Embryonic facial prominence (tissue), 1 donor: ENCODE measurements at regions not wholly inside any gene's neighbourhood (a gene's known extent, or its start where the extent isn't known, plus 50 kb on each side); places are given as distances from the start of the nearest gene placed in this dataset.

Source experiments
- DNase-seq: peaks from one replicate; pipeline ENCODE4 v3.0.0-alpha.2; 2016; ENCODE audit errors: extremely low spot score

DNA sequence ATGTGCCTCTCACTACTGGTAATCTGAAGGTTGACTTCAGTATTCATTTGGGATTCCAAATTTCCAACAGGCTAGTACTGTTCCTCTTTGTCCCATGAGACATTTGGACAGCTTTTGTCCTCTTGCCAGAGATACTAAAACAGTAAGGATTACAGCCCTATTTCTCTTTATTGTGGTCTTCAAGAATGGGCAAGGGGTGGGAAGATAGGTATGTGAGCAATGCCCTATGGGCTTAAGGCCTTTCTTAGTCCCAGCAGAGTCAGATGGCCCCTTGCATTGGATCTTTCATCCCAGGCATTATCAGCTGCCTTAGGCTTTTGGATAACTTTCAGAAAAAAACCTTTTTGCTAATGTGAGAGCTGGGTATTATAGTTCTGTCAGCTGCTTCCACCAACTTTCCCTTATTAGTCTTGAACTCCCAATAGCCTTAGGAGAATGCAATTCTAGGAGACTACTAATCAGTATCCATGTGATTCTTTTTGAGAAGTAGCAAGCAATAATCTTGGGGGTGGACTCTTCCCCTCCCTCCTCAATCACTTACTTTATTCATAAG is 361.1 kb upstream of the NUDT12 start:
- no peak for DNase-seq

- no peak for DNase-seq
Measured at GRCh38 chr5:103919506-103919905, 356.9 kb upstream of the NUDT12 start.

DNA sequence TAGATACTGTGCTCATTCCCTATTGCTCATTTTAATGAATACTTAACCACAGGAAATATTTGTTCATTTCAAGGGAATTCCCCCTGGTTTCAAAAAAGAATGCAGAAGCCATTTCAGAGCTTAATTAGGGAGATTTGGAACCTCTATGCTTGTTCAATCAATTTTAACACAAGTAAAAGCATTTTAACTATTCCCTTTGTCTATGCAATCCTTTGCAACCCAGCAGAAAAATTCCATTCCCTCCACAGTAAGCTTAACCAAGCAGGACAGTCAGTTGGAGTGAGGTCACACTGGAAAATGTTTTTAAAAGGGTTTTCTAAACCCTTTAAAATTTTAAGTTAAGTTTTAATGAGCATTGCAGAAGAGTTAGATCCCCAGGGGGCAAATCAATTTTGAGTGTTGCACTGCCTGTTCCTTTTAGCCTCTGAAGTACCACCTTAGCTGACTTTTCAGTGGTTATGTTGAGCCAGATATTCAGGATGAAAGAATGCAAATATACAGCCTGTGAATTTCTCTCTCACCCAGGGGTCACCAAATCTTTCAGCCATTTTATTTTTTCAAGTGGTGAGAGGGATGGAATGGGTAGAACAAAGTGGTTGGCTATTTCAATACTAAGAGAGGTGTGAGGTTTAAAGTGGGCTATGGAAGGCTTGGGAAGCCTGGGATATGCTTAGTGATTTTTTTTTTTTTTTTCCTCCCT is 356.2 kb upstream of the NUDT12 start:
- DNase-seq, result no peak

GRCh38 chr5:103915081-103915480 is 352.5 kb upstream of the NUDT12 start:
- no peak for DNase-seq

DNA sequence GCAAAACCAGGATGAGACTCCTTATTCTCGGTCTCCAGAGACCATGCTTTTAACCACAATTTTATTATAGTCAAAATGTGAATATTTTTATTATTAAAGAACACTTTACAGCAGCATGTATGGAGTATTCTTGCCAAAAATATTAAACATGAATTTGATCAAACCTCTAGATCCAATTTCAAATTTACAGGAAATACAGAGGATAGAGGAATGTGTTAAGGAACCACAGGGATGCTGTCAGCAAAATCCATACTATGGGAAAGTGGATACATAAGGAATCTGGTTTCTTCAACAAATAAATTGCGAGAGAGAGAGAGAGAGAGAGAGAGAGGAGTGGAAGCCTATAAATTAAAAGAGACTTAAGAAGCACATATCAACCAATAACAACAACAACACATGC is 348.2 kb upstream of the NUDT12 start:
- no peak for DNase-seq

DNA sequence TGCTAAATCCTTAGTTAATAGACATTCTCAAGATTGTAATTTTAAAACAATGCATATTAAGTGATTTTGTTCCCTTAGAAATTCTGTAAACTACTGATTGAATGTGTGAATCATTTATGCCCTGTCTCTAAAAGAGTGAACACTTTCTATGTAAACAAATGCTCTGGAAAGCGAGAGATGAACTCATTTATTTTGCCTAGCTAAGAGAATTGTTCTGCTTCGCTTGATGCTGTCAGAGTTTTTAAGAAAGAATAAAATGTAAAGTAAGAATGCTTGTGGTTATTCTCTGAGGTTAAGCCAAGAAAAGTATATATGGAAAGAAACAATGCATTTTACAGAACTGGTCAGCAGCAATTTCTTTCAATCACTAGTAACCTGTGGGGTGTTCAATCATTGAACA is 347.4 kb upstream of the NUDT12 start:
- DNase-seq, result no peak

DNA sequence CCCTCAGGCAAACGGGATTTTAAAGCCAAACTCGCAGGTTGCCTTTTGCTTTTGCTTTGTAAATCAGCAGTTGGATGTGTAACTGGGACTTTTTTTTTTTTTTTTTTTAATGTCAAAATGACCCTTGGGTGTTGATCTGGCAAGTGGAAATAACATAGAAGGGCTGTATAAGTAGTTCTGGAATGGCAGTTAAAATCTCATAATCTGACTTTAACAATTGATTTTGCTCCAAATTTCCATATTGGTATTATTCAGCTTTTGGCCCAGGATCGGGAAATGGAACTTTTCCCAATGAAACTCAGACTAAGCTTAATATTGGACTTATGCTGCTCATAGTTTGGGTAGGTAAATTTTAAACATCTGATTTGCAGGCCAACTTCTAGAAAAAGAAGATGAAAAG is 346.8 kb upstream of the NUDT12 start:
- DNase-seq, result no peak

DNA sequence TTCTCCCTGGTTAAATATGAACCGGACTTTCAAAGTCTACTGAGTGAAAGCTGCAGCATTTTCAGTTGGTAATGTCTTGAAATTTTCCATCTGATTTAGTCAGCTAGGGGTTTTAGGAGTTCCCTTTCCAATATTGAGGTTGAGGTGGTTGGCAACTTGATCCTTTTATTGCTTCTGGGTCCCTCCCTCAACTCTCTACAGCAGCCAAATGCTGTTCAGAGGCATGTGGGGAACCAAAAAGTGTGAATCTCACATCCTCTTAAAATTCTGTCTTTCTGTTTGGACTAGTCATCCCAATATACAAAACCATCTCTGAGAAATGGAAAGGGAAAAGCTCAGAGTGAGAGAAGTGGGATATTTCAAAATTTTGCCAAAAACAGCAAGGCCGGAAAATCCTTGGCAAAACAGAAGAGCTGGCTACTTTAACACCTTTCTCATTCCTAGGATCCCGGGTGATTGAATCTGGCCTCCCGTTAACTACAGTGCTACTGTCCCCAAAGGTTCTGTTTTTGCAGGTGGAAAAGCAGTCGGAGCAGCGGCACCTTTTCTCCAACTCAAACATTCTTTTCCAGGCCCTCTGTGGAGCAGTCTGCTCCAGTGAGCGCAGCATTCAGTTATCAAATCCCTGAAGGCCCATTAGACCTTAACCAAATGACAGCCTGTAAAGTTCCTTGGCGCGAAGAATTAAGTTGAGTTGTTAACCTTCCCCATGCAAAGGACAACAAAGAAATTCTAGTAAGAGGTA is 345.9 kb upstream of the NUDT12 start:
- no peak for DNase-seq

DNA sequence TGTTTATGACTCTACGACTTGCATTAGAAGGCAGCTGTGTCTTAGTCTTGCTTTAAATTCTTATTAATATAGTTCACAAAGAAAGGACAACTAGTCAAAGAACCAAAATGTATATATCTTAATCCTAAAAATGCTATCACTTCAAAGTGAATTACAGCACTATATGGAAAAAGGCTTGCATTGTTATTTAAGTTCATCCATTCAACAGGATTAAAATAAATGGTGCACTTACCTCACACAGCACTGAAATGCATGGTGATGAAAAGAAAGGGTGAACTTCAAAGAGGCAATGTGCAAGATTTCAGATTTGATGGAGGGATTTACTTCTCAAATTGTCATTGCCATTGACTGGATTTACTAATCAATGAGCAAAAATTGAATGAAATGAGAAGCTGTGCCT is 344.4 kb upstream of the NUDT12 start:
- DNase-seq, result no peak

- no peak for DNase-seq
Measured at GRCh38 chr5:103904651-103905050, 342.1 kb upstream of the NUDT12 start.

GRCh38 chr5:103902893-103903292 is 340.3 kb upstream of the NUDT12 start:
- DNase-seq, result no peak

- no peak for DNase-seq
Measured at GRCh38 chr5:103901885-103902284, 339.3 kb upstream of the NUDT12 start.

GRCh38 chr5:103896593-103896992 is 334.0 kb upstream of the NUDT12 start:
- DNase-seq, result no peak

DNA sequence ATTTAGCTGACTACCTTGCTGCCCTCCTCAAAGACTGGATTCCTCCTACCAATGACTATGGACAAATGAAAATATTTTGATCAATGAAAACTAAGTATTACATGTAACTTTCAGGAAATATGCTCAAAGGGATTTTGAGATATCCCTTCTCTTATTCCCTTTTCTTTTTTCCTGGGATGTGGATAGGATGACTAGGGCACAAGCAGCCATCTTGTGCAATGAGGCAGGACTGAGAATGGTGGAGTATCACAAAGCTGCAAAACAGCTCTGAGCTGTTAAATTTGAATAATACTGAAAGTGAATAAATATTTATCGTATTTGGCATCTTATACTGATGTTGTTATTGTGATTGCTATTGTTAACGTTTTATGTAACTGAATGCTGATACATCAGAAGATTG is 333.1 kb upstream of the NUDT12 start:
- no peak for DNase-seq

GRCh38 chr5:103894882-103895281 is 332.3 kb upstream of the NUDT12 start:
- no peak for DNase-seq

DNA sequence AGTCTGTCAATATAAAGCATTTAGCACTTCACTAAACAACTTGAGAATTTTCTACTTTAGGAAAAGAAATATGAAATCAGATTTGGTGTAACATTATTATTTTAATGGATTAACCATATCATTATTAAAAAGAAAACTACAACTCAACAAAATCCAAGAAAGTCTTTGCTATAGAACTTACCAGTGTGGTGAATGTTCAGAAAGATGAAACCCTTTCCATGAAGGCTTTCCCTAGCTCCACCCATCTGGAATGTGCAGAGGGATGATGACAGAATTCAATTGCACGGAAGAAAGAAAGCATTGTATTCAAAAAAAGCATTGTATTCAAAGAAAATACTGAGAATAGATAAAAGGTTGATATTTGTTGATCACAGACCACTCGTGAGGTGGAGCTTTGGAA is 328.6 kb upstream of the NUDT12 start:
- no peak for DNase-seq

GRCh38 chr5:103890313-103890712 is 327.7 kb upstream of the NUDT12 start:
- DNase-seq, result no peak

DNA sequence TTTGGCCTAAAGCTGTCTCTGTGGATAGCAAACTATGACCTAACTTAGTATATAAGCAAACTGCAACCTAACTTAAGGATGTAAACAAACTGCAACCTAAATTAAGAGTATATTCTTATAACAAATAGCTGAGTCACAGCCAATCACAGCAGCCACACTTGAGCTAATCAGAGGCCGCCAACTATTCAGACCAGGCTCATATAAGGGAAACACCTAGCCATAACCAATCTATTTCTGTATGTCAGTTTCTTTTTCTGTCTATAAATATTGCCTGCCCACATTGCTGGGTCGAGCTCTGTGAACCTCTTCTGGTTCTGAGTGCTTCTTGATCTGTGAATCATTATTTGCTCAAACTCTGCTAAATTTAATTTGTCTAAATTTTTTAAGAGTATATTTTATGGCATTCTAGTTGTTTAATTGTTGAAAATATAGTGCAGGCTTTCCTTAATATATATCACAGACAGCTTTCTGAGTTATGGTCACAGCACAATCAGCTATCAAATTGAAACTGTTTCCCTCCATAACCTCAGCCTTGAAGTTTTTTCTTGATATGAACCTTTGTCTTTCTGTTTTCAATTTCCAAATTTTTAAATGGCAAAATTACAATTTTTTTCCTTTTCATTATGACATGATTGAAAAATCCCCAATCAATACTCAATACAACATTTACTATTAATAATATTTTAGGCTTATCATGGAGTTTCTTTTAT is 327.1 kb upstream of the NUDT12 start:
- no peak for DNase-seq

- DNase-seq, result no peak
Measured at GRCh38 chr5:103886826-103887225, 324.2 kb upstream of the NUDT12 start.

DNA sequence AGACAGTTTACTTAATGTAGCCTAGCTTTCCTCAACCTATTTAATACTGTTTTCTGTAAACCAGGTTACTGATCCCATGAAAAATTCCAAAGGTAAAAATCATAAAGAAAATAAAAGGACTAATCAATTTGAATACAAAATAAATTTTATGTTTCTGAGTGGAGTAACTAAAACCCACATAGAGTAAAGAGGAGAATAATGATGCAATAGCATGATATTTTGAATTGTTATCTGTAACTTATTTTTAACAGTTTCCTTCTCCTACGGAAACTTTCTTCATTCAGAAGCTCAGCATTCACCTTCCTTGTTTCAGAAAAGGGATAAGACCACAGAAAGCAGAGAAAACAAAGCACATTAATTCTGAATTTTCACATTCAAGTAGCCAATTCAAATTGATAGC is 320.6 kb upstream of the NUDT12 start:
- DNase-seq, result no peak

GRCh38 chr5:103881560-103881959 is 319.0 kb upstream of the NUDT12 start:
- DNase-seq, result no peak

GRCh38 chr5:103867857-103868598 is 305.4 kb upstream of the NUDT12 start:
- DNase-seq, result no peak
